Pons (tissue), 1 donor: ENCODE measurements at regions not wholly inside any gene's neighbourhood (a gene's known extent, or its start where the extent isn't known, plus 50 kb on each side); places are given as distances from the start of the nearest gene placed in this dataset.

ENCODE experiments used
- DNase-seq: peaks from one replicate; pipeline ENCODE4 v3.0.0-alpha.2; 2016; ENCODE audit warnings: low spot score

DNA sequence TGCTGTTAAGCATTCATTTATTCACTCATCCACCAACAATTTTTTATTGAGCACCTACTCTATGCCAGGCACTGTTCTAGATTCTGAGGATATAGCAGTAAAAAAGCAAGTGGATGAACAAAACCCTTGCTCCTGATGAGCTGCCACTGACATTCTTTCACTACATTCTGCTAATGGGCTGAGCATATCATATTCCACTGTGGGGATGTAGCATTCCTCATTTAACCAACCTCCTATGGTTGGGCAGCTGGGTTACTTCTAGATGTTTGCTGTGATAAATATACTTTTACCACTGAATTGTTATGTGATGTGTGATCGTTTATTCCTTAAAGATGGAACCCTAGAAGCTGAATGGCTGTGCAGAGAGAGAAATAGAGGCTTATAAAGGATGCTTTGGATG, 176.9 kb downstream of the MN1 start:
- DNase-seq = no peak

DNA sequence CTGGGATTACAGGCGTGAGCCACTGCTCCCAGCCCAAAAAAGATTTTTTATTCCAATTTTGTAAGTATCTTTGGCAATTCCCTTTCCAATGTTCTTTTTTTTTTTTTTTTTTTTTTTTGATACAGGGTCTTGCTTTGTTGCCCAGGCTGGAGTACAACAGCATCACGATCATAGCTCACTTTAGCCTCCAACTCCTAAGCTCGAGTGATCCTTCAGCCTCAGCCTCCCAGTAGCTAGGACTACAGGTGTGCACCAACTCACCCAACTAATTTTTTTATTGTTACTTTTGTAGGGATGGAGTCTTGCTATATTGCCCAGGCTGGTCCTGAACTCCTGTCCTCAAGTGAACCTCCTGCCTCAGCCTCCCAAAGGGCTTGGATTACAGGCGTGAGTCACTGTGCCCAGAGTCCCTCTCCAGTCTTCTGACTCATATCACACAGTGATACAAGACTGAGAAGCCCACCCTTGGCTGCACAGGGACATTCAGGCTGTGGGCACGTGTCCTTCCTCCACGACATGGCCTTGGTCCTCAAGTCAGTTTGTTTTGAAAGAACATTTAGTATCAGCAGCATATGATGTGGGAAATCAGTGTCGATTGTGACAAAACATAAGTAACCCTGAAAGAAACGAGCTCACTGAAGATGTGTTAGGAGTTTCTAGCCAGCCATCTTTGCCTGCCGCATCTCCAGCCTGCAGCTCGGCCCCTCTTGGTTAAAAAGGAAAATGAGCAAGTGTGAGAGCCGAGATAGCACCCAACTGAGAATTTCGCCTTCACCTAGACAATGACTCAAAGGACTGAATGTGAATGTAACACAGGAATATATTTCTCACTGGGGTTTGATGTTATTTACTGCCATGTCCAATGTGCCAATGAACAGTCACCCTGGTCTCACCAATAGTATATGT, 175.5 kb downstream of the MN1 start:
- DNase-seq = no peak

DNA sequence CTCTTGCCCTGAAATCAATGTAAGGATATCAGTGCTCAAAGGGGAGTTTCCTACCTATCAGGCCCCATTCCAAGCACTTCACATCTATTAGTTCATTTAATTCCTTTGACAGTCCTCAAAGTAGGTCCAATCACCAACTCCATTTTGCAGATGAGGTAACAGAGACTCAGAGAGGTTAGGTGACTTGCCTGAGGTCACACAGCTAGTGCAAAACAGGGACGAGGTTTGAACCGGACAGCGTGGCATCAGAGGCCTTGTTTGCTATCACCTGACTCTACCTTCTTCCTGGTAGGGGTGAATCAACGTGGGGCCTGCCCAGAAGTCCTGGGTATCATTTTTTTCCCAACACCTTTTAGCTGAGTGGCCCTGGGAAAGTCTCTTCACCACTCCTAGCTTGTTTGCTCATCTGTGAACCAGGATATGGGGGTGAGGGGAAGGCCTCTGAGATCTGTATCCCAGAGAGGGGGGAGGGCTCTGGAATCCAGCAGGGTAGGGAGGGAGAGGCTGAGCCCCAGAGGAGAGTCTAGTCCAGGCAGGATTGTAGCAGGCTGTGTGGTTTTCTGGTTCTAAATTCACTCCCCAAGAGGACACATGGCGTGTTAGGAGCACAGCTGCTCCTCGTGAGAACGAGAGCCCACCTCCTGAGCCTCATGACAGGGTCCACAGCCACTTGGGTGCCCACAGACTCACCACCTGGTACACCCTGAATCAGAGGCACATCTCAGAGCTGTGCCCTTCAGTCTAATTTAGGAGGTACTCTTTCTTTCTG, 174.7 kb downstream of the MN1 start:
- DNase-seq = no peak

DNA sequence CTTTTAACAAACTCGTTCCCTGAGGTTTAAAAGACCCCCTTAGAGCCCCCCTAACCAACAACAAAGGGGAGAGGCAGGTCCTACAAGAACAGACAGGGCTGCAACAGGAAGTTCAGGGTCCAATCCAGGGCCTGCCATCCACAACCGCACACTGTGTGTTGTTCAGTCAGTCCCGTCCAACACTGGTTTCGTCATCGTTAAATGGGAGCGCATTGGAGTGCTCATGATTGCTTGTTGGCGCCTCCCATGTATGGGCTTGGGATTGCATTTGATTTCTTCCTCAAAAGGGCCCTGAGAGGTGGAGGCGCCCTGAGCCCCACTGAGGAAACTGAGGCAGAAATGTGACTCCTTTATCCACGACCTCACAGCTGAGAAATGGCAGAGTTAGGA, 174.1 kb downstream of the MN1 start:
- no peak for DNase-seq

DNA sequence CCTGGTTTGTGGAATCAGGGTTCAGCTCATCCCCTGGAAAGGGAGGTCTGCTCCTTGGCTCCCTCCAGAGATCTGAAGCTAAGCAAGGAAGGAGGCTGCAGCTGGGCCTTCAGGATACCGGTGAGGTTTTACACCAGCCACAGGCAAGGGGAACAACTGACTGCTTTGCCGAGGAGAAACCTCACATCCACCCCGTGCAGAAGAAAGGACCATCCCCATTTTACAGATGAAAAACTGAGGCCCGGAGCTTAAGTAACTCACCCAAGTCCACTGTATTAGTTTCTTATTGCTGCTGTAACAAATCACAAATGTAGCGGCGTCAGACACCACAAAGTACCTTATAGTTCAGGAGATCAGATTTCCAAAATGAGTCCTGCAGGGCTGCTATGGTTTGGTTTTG, 173.7 kb downstream of the MN1 start:
- DNase-seq = no peak

DNA sequence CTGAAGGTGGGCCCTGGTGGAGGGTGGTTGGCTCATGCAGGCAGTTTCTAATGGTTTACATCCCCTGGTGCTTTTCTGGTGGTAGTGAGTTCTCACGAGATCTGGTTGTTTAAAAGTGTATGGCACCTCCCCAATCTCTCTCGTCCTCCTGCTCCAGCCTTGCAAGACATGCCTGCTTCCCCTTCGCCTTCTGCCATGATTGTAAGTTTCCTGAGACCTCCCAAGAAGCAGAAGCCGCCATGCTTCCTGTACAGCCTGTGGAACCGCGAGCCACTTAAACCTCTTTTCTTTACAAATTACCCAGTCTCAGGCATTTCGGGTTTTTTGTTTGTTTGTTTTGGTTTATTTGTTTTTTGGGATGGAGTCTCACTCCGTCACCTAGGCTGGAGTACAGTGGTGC, 173.2 kb downstream of the MN1 start:
- no peak for DNase-seq

DNA sequence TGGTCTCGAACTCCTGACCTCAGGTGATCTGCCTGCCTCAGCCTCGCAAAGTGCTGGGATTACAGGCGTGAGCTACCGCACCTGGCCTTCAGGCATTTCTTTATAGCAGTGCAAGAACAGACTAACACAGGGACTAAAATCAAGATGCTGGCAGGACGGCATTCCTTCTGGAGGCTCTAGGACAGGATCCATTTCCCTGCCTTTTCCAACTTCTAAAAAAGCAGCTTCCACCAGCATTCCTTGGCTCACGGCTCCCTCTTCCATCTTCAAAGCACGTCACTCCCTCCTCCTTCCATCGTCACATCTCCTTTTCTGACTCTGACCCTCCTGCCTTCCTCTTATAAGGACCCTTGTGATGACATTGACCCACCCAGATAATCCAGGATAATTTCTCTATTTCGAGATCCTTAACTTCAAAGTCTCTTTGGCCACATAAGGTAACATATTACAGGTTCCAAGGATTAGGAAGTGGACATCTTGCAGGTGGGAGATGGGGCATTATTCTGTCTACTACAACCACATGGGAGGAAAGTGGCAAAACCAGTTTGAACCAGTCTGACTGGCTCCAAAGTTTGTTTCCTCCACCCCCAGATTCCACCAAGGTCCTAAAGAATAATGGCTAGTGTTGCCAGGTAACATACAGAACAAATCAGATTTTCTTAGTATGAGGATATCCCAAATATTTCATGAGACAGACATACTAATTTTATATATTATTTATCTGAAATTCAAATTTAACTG, 172.5 kb downstream of the MN1 start:
- DNase-seq = no peak

DNA sequence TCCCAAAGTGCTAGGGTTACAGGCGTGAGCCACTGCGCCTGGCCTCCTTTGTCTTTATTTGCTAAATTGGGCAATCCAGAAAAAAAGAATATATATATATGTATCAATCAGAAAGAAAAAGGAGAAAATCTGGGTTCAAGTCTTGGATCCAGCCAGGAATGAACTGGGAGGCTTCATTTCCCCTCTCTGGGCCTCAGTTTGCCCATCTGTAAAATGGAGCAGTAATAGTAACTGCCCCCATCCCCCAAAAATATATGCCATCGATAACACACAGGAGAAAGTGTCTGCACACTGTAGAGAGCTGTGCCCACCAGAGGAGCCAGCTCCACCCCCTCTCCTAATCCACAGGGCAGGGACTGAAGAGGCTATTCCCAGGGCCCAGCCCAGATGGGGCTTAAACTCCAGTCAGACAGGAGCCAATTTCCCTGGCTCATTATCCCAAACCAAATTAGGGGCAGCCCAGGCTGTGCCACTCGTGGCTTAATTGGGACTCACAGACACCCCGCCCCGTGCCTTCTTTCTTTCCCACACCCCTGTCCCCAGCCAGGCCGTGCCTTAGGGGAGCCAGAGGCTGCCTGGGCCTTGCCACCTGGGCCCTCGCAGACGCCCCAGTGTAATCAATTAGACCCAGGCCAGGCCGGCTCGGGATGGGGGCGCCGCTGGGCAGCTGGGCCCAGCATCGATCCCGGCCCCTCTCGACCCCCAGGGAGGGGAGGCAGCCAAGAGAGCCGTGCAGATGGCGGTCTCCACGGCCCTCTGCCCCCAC, 171.5 kb downstream of the MN1 start:
- no peak for DNase-seq

DNA sequence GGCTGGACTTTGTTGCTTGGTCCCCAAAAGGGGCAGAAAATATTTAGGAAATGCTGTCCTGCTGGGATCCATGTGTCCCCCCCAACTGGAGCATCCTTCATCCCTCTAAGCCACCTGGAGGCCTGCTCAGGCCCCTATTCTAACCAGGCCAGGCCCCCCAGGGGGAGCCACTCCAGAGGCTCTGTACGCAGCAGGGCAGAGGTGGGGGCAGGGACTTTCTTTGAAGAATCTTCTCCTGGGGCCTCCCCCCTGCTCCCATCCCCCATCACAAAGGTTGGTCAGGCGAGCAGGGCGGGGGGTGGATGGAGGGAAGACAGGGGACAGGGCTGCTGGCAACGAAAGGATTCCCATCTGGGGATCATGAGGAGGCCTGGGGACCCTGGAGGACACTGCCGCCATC, 170.8 kb downstream of the MN1 start:
- no peak for DNase-seq

DNA sequence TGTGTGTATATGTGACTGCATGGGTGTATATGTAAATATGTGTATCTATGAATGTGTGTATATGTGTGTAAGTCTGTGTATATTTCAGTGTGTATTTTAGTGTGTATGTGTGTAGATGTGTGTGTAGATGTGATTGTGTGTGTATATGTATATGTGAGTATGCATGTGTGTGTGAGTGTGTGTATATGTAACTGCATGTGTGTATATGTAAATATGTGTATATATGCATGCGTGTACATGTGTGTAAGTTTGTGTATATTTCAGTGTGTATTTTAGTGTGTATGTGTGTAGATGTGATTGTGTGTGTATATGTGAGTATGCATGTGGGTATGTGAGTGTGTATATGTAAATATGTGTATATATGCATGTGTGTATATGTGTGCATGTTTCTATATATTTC, 169.9 kb downstream of the MN1 start:
- DNase-seq = no peak

DNA sequence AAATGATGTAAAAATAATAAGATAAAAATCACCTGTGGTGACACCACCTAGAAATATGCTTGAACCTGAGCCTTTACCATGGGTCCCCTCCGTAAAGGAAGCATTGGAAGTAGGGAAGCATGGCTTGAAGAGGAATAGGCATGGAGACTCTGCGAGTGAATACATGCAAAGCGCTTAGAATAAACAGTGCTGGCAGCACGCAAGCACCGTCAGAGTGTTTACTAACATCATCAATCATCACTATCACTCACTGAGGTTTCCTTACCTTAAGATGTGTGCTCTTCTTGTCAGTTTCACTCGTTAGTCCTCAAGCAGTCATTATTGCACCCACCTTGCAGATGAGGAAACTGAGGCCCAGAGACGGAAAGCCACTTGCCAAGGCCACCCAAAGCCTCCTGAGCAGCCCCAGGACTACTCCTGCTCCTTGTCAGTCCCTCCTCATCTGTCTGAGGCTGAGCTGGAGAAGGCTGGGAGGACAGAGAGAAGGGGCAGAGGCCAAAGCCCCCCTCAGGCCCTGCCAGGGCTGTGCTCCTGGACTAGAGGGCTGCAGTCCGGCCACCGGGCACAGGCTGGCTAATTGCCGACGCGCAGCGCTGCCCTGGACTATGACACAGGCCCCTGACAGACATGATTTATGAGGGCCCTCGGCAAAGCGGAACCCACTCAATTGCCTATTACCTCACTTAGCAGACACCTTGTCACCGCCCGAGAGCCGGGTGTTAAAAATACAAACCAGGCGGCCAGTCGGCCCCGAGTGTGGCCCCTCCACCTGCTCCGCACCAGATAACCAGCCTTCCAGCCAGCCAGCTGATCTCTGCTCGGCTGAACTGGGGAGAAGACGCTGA, 168.9 kb downstream of the MN1 start:
- DNase-seq = no peak

DNA sequence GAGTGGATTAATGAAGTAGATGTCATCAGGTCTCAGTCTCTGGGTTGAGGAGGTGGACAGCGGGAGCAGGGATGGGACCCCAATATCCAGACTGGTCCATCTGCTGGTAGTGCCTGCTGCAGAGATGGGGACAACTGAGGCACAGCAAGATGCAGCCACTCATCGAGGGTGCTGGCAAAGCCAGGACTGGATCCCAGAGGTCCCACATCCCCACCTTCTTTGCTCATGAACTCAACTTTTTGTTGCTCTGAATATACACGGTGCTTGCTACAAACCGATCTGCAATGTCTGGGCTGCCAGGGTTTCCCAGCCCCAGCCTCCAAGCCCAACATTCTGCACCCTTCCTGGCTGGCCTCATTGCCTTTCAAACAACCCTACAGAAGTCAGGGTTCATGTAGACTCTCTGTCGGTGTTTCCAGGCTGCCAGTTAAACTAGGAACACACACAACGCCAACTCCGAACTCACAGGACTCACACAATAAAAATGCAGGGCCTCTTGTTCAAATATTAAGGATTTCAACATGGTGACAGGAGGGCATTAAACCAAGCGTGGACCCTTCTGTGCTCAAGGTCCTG, 168.2 kb downstream of the MN1 start:
- DNase-seq = no peak

DNA sequence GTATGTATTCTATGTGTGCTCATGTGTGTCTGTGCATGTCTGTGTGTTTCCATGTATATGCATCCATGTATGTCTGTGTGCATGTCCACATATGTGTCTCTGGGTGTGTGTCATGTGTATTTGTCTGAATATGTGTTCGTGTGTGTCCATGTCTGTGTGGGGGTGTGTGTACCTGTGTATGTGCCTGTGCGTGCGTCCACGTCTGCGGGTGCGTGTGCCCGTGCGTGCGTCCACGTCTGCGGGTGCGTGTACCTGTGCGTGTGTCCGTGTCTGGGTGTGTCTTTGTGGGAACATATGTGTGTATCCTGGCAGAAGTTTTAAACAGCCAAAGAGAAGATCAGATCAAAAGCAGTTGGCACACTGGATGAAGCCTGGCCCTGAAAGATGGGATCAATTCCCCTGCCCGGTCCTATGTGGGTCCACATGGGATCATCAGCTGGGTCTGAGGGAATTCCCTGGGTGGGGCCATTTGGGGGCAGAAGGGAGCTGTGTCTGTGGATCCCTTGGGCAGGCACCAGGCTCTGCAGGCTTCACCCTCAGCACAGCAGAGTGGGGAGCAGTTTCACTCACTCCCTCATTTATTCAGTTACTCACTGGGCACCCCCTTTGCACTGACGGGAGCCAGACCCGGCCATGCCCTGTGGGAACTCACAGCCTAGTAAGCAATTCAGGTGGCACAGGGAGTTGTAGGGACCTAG, 167.4 kb downstream of the MN1 start:
- DNase-seq = no peak

DNA sequence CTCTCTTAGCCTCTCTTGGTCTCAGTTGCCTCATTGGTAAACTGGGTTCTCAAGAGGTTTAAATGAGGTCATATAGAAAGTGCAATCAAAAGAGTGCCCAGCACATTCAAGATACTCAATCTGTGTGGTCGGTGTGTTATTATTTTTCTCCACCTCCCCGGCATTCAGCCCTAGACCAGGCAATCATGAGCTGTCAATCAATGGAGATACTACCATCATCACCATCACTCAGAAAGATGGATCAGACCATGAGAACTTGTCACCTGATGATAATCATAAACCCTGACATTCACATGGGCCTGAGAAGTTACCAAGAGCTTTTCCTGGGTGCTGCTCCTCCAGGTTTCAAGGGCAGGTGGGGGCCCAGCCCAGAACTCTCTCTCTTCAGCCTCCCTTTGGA, 166.1 kb downstream of the MN1 start:
- no peak for DNase-seq

DNA sequence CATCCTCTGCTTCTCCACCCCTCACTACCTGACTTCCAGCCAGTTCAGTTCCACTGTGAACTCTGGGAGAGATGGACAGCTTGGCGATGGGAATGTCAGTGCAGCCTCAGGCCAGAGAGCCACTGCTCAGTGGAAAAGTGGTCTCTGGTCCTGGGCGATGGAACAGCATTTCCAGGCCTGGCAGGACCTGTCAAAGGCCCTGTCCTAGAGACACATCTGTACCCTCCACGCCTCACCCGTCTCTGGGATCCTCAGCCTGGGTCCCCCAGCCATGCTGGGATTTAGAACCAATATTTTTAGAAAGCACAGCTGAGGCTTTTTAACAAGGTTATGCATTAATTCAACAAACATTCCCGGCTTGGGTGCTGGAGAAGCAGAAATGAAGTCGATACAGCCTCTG, 165.7 kb downstream of the MN1 start:
- no peak for DNase-seq

DNA sequence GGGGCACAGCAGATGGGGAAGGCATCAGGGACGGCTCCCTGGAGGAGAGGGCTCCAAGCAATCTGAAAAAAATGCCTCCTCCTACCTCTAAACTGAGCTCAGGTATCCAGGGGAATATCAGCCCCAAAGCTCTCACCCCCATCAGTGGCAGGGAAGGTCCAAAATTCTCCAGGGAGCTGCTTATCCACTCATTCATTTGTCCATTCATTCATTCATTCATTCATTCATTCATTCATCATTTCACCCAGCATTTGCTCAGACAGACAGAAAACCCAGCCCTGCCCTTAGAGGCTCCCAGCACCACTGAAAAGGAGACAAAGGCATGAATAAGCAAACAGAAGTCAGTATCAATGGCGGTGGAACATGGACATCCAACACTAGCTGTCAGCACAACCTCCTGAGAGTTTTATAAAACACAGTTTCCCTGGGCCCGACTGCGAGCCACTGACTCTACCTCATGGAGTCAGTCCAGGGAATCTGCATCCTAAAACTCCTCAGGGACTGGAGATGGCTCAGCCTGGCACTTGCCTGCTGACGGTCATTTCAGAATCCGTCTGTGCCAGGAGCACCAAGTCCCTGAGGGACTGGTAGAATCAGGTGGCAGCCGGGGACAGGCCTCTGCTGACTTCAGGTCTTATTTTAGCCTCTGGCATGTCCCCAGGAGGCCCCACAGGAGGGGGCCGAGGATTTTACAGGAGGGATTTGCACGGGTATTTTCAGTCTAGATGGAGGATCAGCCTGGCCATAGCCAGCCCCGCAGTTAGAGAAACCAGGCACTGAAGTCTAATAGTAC, 164.6 kb downstream of the MN1 start:
- DNase-seq = peak; percentile 30

DNA sequence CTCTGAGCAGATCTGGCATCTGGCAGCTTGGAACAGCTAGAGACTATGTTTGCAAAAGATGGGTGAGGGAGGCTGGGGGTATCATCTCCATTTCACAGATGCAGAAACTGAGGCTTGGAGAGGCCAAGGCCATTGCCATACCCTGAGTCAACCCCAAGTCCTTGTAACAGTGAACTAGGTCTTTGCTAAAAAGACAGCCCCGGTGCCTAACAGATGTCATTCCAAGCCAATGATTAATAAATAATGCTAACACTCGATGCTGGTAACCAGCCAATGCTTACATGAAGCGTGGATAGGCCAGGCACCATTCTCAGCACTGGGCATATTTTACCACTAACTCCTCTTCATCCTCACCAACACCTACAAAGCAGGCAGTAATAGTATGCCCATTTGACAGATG, 164.0 kb downstream of the MN1 start:
- DNase-seq = no peak

DNA sequence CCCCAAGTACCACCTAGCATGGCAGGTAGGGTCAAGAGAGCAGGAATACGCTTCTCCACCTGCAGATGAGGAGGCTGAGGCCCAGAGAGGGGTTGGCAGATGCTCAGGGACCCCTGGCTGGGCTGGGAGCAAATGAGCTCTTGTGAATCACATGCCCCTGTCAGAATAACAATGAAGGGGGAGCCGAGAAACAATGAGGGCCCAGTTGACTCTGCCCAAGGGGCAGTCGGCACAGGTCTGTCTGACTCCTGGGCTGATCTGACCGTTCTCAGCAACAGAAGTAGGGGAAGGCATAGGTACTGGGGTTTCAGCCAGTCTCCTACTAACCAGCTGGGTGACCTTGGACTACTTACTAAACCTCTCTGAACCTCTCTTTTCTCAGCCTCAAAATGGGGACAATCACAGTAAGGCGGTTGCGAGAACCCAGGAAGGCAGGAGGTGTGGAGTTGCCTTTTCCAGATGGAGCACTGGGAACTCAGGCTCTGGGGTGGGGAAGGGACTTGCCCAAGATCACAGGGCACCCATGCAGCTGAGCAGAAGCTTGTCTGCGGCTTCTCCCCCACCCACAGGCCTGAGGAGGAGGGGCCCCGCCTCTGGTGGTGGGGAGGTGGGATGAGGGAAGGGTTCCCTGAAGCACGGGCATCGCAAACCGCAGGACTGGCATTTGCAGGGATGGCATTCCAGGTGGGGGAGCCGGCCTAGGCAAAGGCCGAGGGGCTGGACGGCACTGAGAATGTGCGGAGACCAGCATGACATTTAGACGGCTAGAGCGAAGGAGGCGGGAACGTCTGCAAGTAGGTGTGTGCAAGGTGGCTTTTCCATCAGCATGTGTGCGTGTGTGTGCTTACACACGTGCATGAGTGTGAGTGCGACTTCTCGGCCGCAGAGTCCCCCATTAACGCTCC, 163.0 kb downstream of the MN1 start:
- DNase-seq = no peak
